Liver (tissue), 8 donors: ENCODE measurements at regions not wholly inside any gene's neighbourhood (a gene's known extent, or its start where the extent isn't known, plus 50 kb on each side); places are given as distances from the start of the nearest gene placed in this dataset.

Experiments used
- DNase-seq: peaks from one replicate; pipeline ENCODE4 v3.0.0-alpha.2; 2017; ENCODE audit warnings: low spot score
- H3K27ac ChIP-seq, 2 donors: one replicate each; pipeline ENCODE4 v1.7.0; 2013; ENCODE audit warnings: inconsistent platforms in 2 of 2, low read length in 2 of 2, control low read depth in 1 of 2, low read depth in 1 of 2, mild to moderate bottlenecking in 1 of 2
- H3K27me3 ChIP-seq, 4 donors: one replicate each; pipeline versions ENCODE4 v1.6.1 to v1.7.0; 2013; ENCODE audit warnings: low read length in 3 of 4, inconsistent platforms in 1 of 4, mild to moderate bottlenecking in 1 of 4, moderate library complexity in 1 of 4; ENCODE audit not compliant: control insufficient read depth in 4 of 4, insufficient read depth in 4 of 4
- H3K36me3 ChIP-seq, 4 donors: one replicate each; pipeline versions ENCODE4 v1.6.1 to v1.7.0; 2013; ENCODE audit warnings: low read length in 3 of 4, mild to moderate bottlenecking in 3 of 4, low read depth in 1 of 4, moderate library complexity in 1 of 4; ENCODE audit not compliant: control insufficient read depth in 4 of 4, insufficient read depth in 3 of 4
- H3K4me1 ChIP-seq, 4 donors: one replicate each; pipeline versions ENCODE4 v1.6.1 to v1.7.0; 2013; ENCODE audit warnings: low read length in 3 of 4, mild to moderate bottlenecking in 3 of 4, moderate library complexity in 1 of 4; ENCODE audit not compliant: control insufficient read depth in 4 of 4, insufficient read depth in 4 of 4
- H3K4me3 ChIP-seq, 3 donors: one replicate each; pipeline versions ENCODE4 v1.6.1 to v1.7.0; 2013; ENCODE audit warnings: low read length in 3 of 3, control low read depth in 1 of 3, low read depth in 1 of 3, mild to moderate bottlenecking in 1 of 3
- H3K9ac ChIP-seq, 2 donors: one replicate each; pipeline ENCODE4 v1.7.0; 2013; ENCODE audit warnings: low read length in 2 of 2, mild to moderate bottlenecking in 2 of 2, moderate library complexity in 2 of 2, control low read depth in 1 of 2, low read depth in 1 of 2
- H3K9me3 ChIP-seq, 4 donors: one replicate each; pipeline versions ENCODE4 v1.6.1 to v1.7.0; 2013; ENCODE audit warnings: low read length in 3 of 4; ENCODE audit not compliant: control insufficient read depth in 4 of 4
- ATF3 ChIP-seq: IDR thresholded peaks from 2 replicates; pipeline ENCODE4 v1.6.1; 2016; ENCODE audit warnings: antibody characterized with exemption
- CTCF ChIP-seq: fragments of 150-350 bp; IDR thresholded peaks from 2 replicates; pipeline ENCODE4 v1.5.1; 2017; ENCODE audit warnings: improper control_type of control experiment, low read depth, low read length; ENCODE audit not compliant: missing input control
- EGR1 ChIP-seq, 2 donors: IDR thresholded peaks; 2 replicates each; pipeline ENCODE4 v1.6.1; 2016 to 2018; ENCODE audit warnings: antibody characterized with exemption in 2 of 2, low read depth in 2 of 2
- FOXA1 ChIP-seq: IDR thresholded peaks from 2 replicates; pipeline ENCODE4 v1.6.1; 2016; ENCODE audit warnings: antibody characterized with exemption
- FOXA2 ChIP-seq: IDR thresholded peaks from 2 replicates; pipeline ENCODE4 v1.6.1; 2016; ENCODE audit warnings: antibody characterized with exemption
- GABPA ChIP-seq, 2 donors: IDR thresholded peaks in 1 of 2; conservative IDR thresholded peaks in 1 of 2; 2 replicates each; pipeline ENCODE4 v1.6.1; 2016; ENCODE audit warnings: antibody characterized with exemption in 2 of 2, mild to moderate bottlenecking in 1 of 2, moderate library complexity in 1 of 2
- HNF4A ChIP-seq, 2 donors: conservative IDR thresholded peaks; 2 replicates each; pipeline ENCODE4 v1.6.1; 2016; ENCODE audit warnings: antibody characterized with exemption in 2 of 2, mild to moderate bottlenecking in 2 of 2
- HNF4G ChIP-seq: IDR thresholded peaks from 2 replicates; pipeline ENCODE4 v1.6.1; 2016; ENCODE audit warnings: antibody characterized with exemption
- MAX ChIP-seq: IDR thresholded peaks from 2 replicates; pipeline ENCODE4 v1.6.1; 2016; ENCODE audit warnings: antibody characterized with exemption
- NR2F2 ChIP-seq: IDR thresholded peaks from 2 replicates; pipeline ENCODE4 v1.6.1; 2016; ENCODE audit warnings: antibody characterized with exemption
- RAD21 ChIP-seq, 2 donors: IDR thresholded peaks; 2 replicates each; pipeline ENCODE4 v1.6.1; 2016; ENCODE audit warnings: antibody characterized with exemption in 2 of 2, mild to moderate bottlenecking in 2 of 2
- RXRA ChIP-seq, 2 donors: IDR thresholded peaks; 2 replicates each; pipeline ENCODE4 v1.6.1; 2017 to 2018; ENCODE audit warnings: antibody characterized with exemption in 2 of 2, mild to moderate bottlenecking in 1 of 2
- SP1 ChIP-seq: IDR thresholded peaks from 2 replicates; pipeline ENCODE4 v1.6.1; 2018; ENCODE audit warnings: antibody characterized with exemption, mild to moderate bottlenecking
- TAF1 ChIP-seq: conservative IDR thresholded peaks from 2 replicates; pipeline ENCODE4 v1.6.1; 2016; ENCODE audit warnings: antibody characterized with exemption, mild to moderate bottlenecking
- YY1 ChIP-seq: IDR thresholded peaks from 2 replicates; pipeline ENCODE4 v1.6.1; 2016; ENCODE audit warnings: antibody characterized with exemption, mild to moderate bottlenecking
- WGBS: extraction: QIAGEN DNeasy Blood & Tissue Kit; methylation state at CpG from one replicate; pipeline ENCODE4 v1.1.7; 2013; 5-methylcytosine and 5-hydroxymethylcytosine counted together
- TF ChIP-seq, protein P1 (sequence below): IDR thresholded peaks from 2 replicates; pipeline ENCODE4 v1.6.1; 2016; ENCODE audit warnings: antibody characterized with exemption, mild to moderate bottlenecking
- donor health status: healthy.
- donor health status: healthy.
- donor health status: healthy.
- donor health status: healthy.
- donor health status: healthy.

DNA sequence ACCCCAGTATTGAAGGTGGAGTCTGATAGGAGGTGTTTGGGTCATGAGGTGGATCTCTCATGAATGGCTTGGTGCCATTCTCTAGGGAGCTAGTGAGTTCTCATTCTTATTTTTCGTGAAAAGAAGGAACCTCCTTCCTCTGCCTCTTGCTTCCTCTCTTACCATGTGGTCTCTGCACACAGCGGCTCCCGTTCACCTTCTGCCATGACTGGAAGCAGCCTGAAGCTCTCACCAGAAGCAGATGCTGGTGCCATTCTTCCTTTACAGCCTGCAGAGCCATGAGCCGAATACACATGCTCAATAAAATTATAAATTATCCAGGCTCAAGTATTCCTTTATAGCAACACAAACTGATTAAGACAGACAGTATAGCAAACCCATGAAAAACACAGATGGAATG, 545.1 kb upstream of the C16orf82 start (continued):
- TF ChIP-seq FOXA1 (no peak), HNF4G (no peak), RXRA (IDR thresholded peaks at IDR 0.05) (no peak), ATF3 (no peak), TAF1 (no peak), FOXA2 (no peak), GABPA (IDR thresholded peaks at IDR 0.05 in 1 of 2, conservative IDR thresholded peaks at IDR 0.05 in 1 of 2) (no peak), MAX (no peak)

DNA sequence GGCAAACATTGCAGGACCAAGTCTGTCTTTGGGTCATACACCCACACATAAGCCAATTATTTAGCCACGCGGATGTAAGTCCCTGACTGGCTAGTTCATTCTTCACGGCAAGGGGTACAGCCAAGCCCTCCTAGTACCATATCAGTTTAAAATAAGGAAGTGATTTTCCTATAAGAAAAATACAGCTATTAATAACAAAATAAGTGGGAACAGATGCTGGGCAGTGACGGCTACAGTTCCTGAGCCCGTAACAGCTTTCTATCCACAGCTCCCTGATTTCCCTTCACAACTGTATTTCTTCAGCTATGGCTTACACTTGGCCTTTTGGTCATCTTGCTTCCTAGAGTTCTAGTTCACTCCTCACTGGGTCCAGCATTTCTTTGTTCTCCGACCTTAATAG, 542.4 kb upstream of the C16orf82 start:
- 85% methylated on average over 6 of the region's 6 CpGs for WGBS
- Histone ChIP-seq H3K4me1 (no peaks in the 10 kb centered on the region), H3K9me3 (no peaks in the 10 kb centered on the region), H3K27me3 (no peaks in the 10 kb centered on the region), H3K9ac (no peak overlapping the region), H3K27ac (no peak overlapping the region), H3K36me3 (no peaks in the 10 kb centered on the region), H3K4me3 (no peak overlapping the region)
- TF ChIP-seq RXRA (IDR thresholded peaks at IDR 0.05) = no peak
- no peak for TF ChIP-seq FOXA2
- TF ChIP-seq FOXA1 = no peak
- no peak for TF ChIP-seq HNF4A (conservative IDR thresholded peaks at IDR 0.05)
- no peak for TF ChIP-seq RAD21 (IDR thresholded peaks at IDR 0.05)
- TF ChIP-seq EGR1 (IDR thresholded peaks at IDR 0.05; ENCODE audit: low read depth in 2 of 2) = no peak
- TF ChIP-seq SP1 = no peak
- no peak for DNase-seq

- H3K27me3 ChIP-seq = no peaks in the 10 kb centered on the region
- H3K36me3 ChIP-seq = no peaks in the 10 kb centered on the region
- DNase-seq = no peak
- no peak overlapping the region for H3K4me3 ChIP-seq
- H3K27ac ChIP-seq = no peak overlapping the region
- no peak overlapping the region for H3K9ac ChIP-seq
- H3K4me1 ChIP-seq = no peaks in the 10 kb centered on the region
- TF ChIP-seq ATF3 = no peak
- no peak for TF ChIP-seq CTCF
- TF ChIP-seq EGR1 (IDR thresholded peaks at IDR 0.05; ENCODE audit: low read depth in 2 of 2) = no peak
- TF ChIP-seq SP1 = no peak
- TF ChIP-seq, protein P1, sequence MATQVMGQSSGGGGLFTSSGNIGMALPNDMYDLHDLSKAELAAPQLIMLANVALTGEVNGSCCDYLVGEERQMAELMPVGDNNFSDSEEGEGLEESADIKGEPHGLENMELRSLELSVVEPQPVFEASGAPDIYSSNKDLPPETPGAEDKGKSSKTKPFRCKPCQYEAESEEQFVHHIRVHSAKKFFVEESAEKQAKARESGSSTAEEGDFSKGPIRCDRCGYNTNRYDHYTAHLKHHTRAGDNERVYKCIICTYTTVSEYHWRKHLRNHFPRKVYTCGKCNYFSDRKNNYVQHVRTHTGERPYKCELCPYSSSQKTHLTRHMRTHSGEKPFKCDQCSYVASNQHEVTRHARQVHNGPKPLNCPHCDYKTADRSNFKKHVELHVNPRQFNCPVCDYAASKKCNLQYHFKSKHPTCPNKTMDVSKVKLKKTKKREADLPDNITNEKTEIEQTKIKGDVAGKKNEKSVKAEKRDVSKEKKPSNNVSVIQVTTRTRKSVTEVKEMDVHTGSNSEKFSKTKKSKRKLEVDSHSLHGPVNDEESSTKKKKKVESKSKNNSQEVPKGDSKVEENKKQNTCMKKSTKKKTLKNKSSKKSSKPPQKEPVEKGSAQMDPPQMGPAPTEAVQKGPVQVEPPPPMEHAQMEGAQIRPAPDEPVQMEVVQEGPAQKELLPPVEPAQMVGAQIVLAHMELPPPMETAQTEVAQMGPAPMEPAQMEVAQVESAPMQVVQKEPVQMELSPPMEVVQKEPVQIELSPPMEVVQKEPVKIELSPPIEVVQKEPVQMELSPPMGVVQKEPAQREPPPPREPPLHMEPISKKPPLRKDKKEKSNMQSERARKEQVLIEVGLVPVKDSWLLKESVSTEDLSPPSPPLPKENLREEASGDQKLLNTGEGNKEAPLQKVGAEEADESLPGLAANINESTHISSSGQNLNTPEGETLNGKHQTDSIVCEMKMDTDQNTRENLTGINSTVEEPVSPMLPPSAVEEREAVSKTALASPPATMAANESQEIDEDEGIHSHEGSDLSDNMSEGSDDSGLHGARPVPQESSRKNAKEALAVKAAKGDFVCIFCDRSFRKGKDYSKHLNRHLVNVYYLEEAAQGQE = no peak
- no peak for TF ChIP-seq MAX
- TF ChIP-seq YY1 = no peak
- no peak for TF ChIP-seq FOXA2
- no peak for TF ChIP-seq NR2F2
- TF ChIP-seq RXRA (IDR thresholded peaks at IDR 0.05) = no peak
- H3K9me3 ChIP-seq = no peaks in the 10 kb centered on the region
- 83% methylated on average over 3 of the region's 3 CpGs for WGBS
Observed at GRCh38 chr16:26524846-26525245, 541.9 kb upstream of the C16orf82 start.
